ENCODE measurements at regions not wholly inside any gene's neighbourhood (a gene's known extent, or its start where the extent isn't known, plus 50 kb on each side); places are given as distances from the start of the nearest gene placed in this dataset.
"Not testable (repeated sequence)": the region's sequence is repeated elsewhere in the genome, so short reads cannot be mapped to it uniquely, and the experiment has no call there.

GRCh38 chr4:115178687-115179086 lies 65.3 kb upstream of the NDST4 start:
- TF ChIP-seq POLR2AphosphoS5, POLR2A (IDR thresholded peaks at IDR 0.05): not testable (repeated sequence)
